Esophagus squamous epithelium (tissue), 4 donors: ENCODE measurements at regions not wholly inside any gene's neighbourhood (a gene's known extent, or its start where the extent isn't known, plus 50 kb on each side); places are given as distances from the start of the nearest gene placed in this dataset.

Experiments used
- CTCF ChIP-seq, 6 experiments: fragments of 450-650 bp in 4 of 6; fragments of 200-600 bp in 2 of 6; sonication (generic) in 2 of 6; IDR thresholded peaks; one replicate each; pipeline ENCODE4 v1.5.1; 2016 to 2019; ENCODE audit warnings: antibody characterized with exemption in 6 of 6, mild to moderate bottlenecking in 4 of 6, moderate library complexity in 4 of 6
- POLR2A ChIP-seq, 4 donors: fragments of 450-650 bp; IDR thresholded peaks; one replicate each; pipeline ENCODE4 v1.6.1; 2017; ENCODE audit warnings: antibody characterized with exemption in 4 of 4, mild to moderate bottlenecking in 4 of 4, moderate library complexity in 3 of 4

GRCh38 chr16:52280086-52280485 is 266.9 kb downstream of the TOX3 start:
- TF ChIP-seq CTCF (IDR thresholded peaks at IDR 0.05) (no peak), POLR2A (IDR thresholded peaks at IDR 0.05) (no peak)
